ENCODE measurements at regions not wholly inside any gene's neighbourhood (a gene's known extent, or its start where the extent isn't known, plus 50 kb on each side); places are given as distances from the start of the nearest gene placed in this dataset.
"Not testable (repeated sequence)": the region's sequence is repeated elsewhere in the genome, so short reads cannot be mapped to it uniquely, and the experiment has no call there.

DNA sequence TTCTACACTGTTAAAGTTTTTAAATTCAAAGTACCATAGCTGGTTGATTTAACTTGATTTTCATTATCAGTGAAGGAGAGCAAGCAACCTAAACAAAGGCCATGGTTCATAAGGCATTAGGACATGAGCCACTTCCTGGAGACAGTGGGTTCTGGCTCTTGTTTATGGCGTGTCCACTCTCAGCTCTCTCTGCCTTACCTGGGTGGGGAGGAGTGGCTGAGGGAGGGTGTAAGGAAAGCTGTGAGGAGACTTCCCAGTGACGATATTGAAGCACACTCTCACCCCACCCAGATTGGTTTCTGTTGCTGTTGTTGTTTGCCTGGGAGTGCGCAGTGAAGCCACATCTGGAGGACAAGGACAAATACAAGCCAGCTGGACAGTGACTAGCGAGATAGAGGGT is 365.3 kb upstream of the FZD8 start:
- H3K4me3 ChIP-seq (ENCODE audit: low read depth, low read length) = no peak overlapping the region
- TF ChIP-seq, protein P1, sequence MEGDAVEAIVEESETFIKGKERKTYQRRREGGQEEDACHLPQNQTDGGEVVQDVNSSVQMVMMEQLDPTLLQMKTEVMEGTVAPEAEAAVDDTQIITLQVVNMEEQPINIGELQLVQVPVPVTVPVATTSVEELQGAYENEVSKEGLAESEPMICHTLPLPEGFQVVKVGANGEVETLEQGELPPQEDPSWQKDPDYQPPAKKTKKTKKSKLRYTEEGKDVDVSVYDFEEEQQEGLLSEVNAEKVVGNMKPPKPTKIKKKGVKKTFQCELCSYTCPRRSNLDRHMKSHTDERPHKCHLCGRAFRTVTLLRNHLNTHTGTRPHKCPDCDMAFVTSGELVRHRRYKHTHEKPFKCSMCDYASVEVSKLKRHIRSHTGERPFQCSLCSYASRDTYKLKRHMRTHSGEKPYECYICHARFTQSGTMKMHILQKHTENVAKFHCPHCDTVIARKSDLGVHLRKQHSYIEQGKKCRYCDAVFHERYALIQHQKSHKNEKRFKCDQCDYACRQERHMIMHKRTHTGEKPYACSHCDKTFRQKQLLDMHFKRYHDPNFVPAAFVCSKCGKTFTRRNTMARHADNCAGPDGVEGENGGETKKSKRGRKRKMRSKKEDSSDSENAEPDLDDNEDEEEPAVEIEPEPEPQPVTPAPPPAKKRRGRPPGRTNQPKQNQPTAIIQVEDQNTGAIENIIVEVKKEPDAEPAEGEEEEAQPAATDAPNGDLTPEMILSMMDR (IDR thresholded peaks at IDR 0.05; ENCODE audit: borderline replicate concordance, insufficient read depth, low read depth, low read length) = no peak

DNA sequence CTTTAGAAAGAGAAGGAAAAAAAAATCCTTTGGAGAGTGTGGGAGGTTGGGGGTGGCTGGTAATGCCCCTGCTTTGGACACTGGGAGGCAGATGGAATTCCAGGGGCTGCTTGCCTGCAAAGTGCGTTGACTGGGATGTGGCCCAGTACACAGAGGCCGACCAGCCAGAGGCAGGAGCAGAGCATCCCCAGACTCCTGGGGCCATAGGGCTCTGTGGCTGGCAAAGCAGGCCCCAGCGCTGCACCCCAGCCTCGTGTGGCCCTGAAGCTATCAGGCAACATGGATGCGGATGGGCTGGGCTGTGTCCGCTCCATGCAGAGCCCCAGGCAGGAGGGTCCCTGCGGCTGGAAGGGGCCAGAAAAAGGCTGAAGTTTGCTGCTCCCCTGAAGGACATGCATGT is 361.6 kb upstream of the FZD8 start:
- TF ChIP-seq, protein P1 (IDR thresholded peaks at IDR 0.05; ENCODE audit: borderline replicate concordance, insufficient read depth, low read depth, low read length) = no peak

DNA sequence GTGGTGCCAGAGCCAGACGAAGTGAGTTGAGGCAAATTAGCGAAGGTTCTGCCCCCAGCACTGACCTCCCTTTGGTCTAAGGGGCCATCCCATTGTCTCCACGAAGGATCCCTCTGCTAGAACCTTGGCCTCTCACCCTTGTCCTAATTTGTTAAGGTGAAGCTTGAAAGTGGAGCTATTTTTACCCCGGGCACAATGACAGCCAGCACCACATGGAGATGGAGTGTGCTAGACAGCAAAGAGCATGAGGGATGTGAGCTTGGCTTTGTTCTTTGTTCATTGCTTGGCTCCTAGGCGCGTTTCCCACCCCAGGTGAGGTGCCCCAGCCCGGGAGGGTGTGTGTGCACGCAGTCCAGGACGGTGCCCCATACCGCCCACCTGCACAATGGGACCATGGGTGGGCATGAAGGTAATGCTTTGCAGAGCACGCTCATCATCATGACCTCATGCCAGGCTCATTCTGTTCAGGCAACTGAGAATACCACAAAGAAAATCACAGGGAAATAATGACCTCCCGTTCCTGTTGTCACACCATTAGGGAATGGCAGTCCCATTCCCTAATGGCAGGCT is 361.0 kb upstream of the FZD8 start:
- H3K4me3 ChIP-seq (ENCODE audit: low read depth, low read length) = no peak overlapping the region

More for the DNA sequence above, 361.6 kb upstream of the FZD8 start:
- no peak overlapping the region for H3K4me3 ChIP-seq (ENCODE audit: low read depth, low read length)

DNA sequence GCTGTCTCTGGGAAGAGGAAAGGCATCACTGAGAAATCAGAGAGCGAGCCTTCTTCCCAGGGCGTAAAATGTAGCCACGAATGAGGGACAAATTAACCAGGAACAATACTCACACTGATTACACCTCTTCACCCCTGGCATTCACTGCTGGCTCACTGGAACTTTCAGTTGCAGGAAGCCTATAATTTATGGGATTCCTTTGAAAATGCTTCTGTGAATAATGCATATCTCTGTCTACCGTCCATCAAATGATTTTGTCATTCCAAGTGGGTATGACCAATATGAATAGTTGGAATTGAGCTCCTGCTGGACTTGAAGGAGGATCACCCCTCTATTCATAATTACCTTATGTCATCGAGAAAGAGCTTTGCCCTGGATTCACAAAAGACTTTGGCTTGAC is 360.3 kb upstream of the FZD8 start:
- no peak overlapping the region for H3K4me3 ChIP-seq (ENCODE audit: low read depth, low read length)
- TF ChIP-seq, protein P1 (IDR thresholded peaks at IDR 0.05; ENCODE audit: borderline replicate concordance, insufficient read depth, low read depth, low read length) = no peak

More for the DNA sequence above, 361.0 kb upstream of the FZD8 start:
- TF ChIP-seq, protein P1 (IDR thresholded peaks at IDR 0.05; ENCODE audit: borderline replicate concordance, insufficient read depth, low read depth, low read length) = no peak

DNA sequence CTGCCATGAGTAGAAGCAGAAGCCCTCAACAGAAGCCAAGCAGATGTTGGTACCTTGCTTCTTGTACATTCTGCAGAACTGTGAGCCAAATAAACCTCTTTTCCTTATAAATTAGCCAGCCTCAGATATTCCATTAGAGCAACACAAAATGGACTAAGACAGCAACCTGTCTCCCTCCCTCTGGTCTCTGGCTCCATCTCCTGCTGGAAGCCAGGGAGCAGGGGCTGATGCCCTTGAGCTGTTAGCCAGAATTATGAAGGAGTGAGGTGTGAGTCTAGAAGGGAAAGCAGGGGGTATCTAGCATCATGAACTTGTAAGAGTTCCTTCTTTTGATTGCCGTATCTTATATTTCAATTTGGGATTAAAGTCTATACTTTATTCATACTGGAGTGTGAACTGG is 358.7 kb upstream of the FZD8 start:
- not testable (repeated sequence) for H3K4me3 ChIP-seq (ENCODE audit: low read depth, low read length)

DNA sequence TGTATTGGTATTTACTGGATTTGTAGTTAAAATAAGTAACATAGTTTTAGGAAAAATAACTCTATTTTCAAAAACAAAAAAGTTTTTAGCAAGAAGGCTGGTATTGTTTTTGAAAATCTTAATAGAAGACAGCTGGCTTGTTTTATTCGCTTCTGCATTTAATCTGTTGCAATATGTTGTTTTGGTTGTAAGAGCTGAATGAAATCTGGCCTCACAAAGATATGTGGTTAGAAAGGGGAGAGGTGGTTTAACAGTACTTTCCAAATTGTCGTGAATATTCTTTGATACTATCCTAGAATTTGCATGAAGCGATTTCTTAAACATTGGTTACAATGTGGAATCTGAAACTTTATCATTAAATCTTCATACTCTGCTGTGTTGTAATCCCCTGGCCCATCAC is 355.9 kb upstream of the FZD8 start:
- TF ChIP-seq, protein P1 (IDR thresholded peaks at IDR 0.05; ENCODE audit: borderline replicate concordance, insufficient read depth, low read depth, low read length) = no peak

DNA sequence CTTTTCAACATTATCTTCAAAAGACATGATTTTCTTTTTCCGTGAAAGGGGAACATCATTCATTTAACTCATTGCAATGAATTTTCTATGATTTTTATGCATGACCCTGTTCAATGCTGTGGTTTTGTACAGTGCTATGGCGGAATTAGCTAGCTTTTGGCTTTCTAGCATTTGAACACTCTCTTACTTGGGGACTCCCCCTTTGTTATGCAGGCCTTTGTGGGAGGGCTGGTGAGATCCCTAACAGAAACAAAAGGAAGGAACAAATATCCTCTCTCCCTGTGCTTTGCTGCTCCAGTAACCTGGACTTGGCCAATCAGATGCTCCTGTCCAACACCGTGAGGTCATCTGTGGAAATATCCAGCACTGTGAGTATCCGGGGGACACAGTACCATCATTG is 353.4 kb upstream of the FZD8 start:
- TF ChIP-seq, protein P1 (IDR thresholded peaks at IDR 0.05; ENCODE audit: borderline replicate concordance, insufficient read depth, low read depth, low read length) = no peak
- H3K4me3 ChIP-seq (ENCODE audit: low read depth, low read length) = no peak overlapping the region

More for the DNA sequence above, 355.9 kb upstream of the FZD8 start:
- no peak overlapping the region for H3K4me3 ChIP-seq (ENCODE audit: low read depth, low read length)

Data from GM12875 (cell line).